Activated CD4-positive, alpha-beta T cell treated with anti-CD3 and anti-CD28 coated beads, Interleukin-2, amount 10 ng/mL, durations not matched to agents 24 days and 14 days (primary cell): ENCODE measurements at regions not wholly inside any gene's neighbourhood (a gene's known extent, or its start where the extent isn't known, plus 50 kb on each side); places are given as distances from the start of the nearest gene placed in this dataset.
"Not testable (repeated sequence)": the region's sequence is repeated elsewhere in the genome, so short reads cannot be mapped to it uniquely, and the experiment has no call there.

ENCODE experiments used
- DNase-seq: peaks from one replicate; pipeline ENCODE4 v3.0.0; 2022
- H3K27ac Mint-ChIP-seq: one replicate; pipeline ENCODE4 v1.8.0; 2022; ENCODE audit warnings: mild to moderate bottlenecking, mixed read lengths
- H3K27me3 Mint-ChIP-seq: one replicate; pipeline ENCODE4 v1.8.0; 2022; ENCODE audit warnings: mixed read lengths
- H3K36me3 Mint-ChIP-seq: one replicate; pipeline ENCODE4 v1.8.0; 2022; ENCODE audit warnings: low read depth, mild to moderate bottlenecking, mixed read lengths
- H3K4me1 Mint-ChIP-seq: one replicate; pipeline ENCODE4 v1.8.0; 2021; ENCODE audit warnings: mixed read lengths
- H3K4me3 Mint-ChIP-seq: one replicate; pipeline ENCODE4 v1.8.0; 2022; ENCODE audit warnings: mild to moderate bottlenecking, moderate library complexity, mixed read lengths
- H3K9me3 Mint-ChIP-seq: one replicate; pipeline ENCODE4 v1.8.0; 2021; ENCODE audit warnings: mixed read lengths
- intact Hi-C: fragments of 100-400 bp; cut with micrococcal nuclease; formaldehyde crosslinking; loops from one replicate; pipeline ENCODE4 v1.15.1; 2023

- H3K4me1 Mint-ChIP-seq: no peaks in the 10 kb centered on the region
- H3K27me3 Mint-ChIP-seq: peaks cover 9% of the 10 kb centered on the region
- no peak for DNase-seq
- no peaks in the 10 kb centered on the region for H3K36me3 Mint-ChIP-seq
- no peaks in the 10 kb centered on the region for H3K9me3 Mint-ChIP-seq
- H3K4me3 Mint-ChIP-seq: no peak overlapping the region
- intact Hi-C loops: no loop called here
- no peak overlapping the region for H3K27ac Mint-ChIP-seq
Observed at GRCh38 chr6:6970851-6971250, 136.9 kb upstream of the RREB1 start.

GRCh38 chr6:6971369-6971768, 136.4 kb upstream of the RREB1 start:
- DNase-seq: no peak
- Mint-ChIP-seq H3K4me3 (no peak overlapping the region), H3K9me3 (no peaks in the 10 kb centered on the region), H3K27me3 (peaks cover 8% of the 10 kb centered on the region), H3K36me3 (no peaks in the 10 kb centered on the region), H3K27ac (no peak overlapping the region), H3K4me1 (no peaks in the 10 kb centered on the region)
- intact Hi-C loops: no loop called here

- Mint-ChIP-seq H3K4me1 (no peaks in the 10 kb centered on the region), H3K36me3 (no peaks in the 10 kb centered on the region), H3K27me3 (no peaks in the 10 kb centered on the region), H3K4me3 (no peak overlapping the region), H3K27ac (no peak overlapping the region), H3K9me3 (no peaks in the 10 kb centered on the region)
- DNase-seq: no peak
- intact Hi-C loops: no loop called here
Observed at GRCh38 chr6:6972456-6972855, 135.3 kb upstream of the RREB1 start.

GRCh38 chr6:6973721-6974120, 134.0 kb upstream of the RREB1 start:
- intact Hi-C loops: no loop called here
- H3K36me3 Mint-ChIP-seq: no peaks in the 10 kb centered on the region
- H3K9me3 Mint-ChIP-seq: no peaks in the 10 kb centered on the region
- no peaks in the 10 kb centered on the region for H3K4me1 Mint-ChIP-seq
- H3K27ac Mint-ChIP-seq: no peak overlapping the region
- DNase-seq: no peak
- peaks cover 2% of the 10 kb centered on the region for H3K27me3 Mint-ChIP-seq
- no peak overlapping the region for H3K4me3 Mint-ChIP-seq

GRCh38 chr6:6975459-6976111, 132.2 kb upstream of the RREB1 start:
- H3K9me3 Mint-ChIP-seq: no peaks in the 10 kb centered on the region
- no peaks in the 10 kb centered on the region for H3K36me3 Mint-ChIP-seq
- H3K4me3 Mint-ChIP-seq: no peak overlapping the region
- peaks cover 5% of the 10 kb centered on the region for H3K27me3 Mint-ChIP-seq
- intact Hi-C loops: no loop called here
- H3K4me1 Mint-ChIP-seq: no peaks in the 10 kb centered on the region
- H3K27ac Mint-ChIP-seq: no peak overlapping the region
- DNase-seq: no peak

- no peak overlapping the region for H3K27ac Mint-ChIP-seq
- no peaks in the 10 kb centered on the region for H3K4me1 Mint-ChIP-seq
- H3K4me3 Mint-ChIP-seq: no peak overlapping the region
- no peaks in the 10 kb centered on the region for H3K9me3 Mint-ChIP-seq
- intact Hi-C loops: no loop called here
- DNase-seq: no peak
- H3K27me3 Mint-ChIP-seq: peaks cover 5% of the 10 kb centered on the region
- H3K36me3 Mint-ChIP-seq: no peaks in the 10 kb centered on the region
Observed at GRCh38 chr6:6976193-6976592, 131.6 kb upstream of the RREB1 start.

GRCh38 chr6:6978731-6979130, 129.0 kb upstream of the RREB1 start:
- DNase-seq: no peak
- Mint-ChIP-seq H3K9me3 (no peaks in the 10 kb centered on the region), H3K4me3 (no peak overlapping the region), H3K4me1 (no peaks in the 10 kb centered on the region), H3K27ac (no peak overlapping the region), H3K27me3 (peaks cover 5% of the 10 kb centered on the region), H3K36me3 (no peaks in the 10 kb centered on the region)
- intact Hi-C loops: no loop called here

- H3K4me1 Mint-ChIP-seq: no peaks in the 10 kb centered on the region
- no peaks in the 10 kb centered on the region for H3K9me3 Mint-ChIP-seq
- intact Hi-C loops: no loop called here
- H3K27ac Mint-ChIP-seq: no peak overlapping the region
- H3K27me3 Mint-ChIP-seq: peaks cover 12% of the 10 kb centered on the region
- no peak for DNase-seq
- H3K4me3 Mint-ChIP-seq: no peak overlapping the region
- no peaks in the 10 kb centered on the region for H3K36me3 Mint-ChIP-seq
Observed at GRCh38 chr6:6980999-6981597, 126.7 kb upstream of the RREB1 start.

GRCh38 chr6:6981681-6982322, 126.0 kb upstream of the RREB1 start:
- Mint-ChIP-seq H3K27me3 (peaks cover 12% of the 10 kb centered on the region), H3K4me3 (no peak overlapping the region), H3K27ac (no peak overlapping the region)

GRCh38 chr6:6982663-6983062, 125.1 kb upstream of the RREB1 start:
- intact Hi-C loops: no loop called here
- Mint-ChIP-seq H3K27ac (no peak overlapping the region), H3K36me3 (no peaks in the 10 kb centered on the region)

More at GRCh38 chr6:6981681-6982322, 126.0 kb upstream of the RREB1 start:
- no peak for DNase-seq
- intact Hi-C loops: no loop called here
- no peaks in the 10 kb centered on the region for H3K9me3 Mint-ChIP-seq
- H3K4me1 Mint-ChIP-seq: no peaks in the 10 kb centered on the region
- H3K36me3 Mint-ChIP-seq: no peaks in the 10 kb centered on the region

GRCh38 chr6:6984585-6985366, 123.0 kb upstream of the RREB1 start:
- no peak overlapping the region for H3K4me3 Mint-ChIP-seq
- H3K27me3 Mint-ChIP-seq: peaks cover 11% of the 10 kb centered on the region
- H3K36me3 Mint-ChIP-seq: no peaks in the 10 kb centered on the region
- no peak for DNase-seq
- H3K4me1 Mint-ChIP-seq: no peaks in the 10 kb centered on the region
- H3K9me3 Mint-ChIP-seq: no peaks in the 10 kb centered on the region
- H3K27ac Mint-ChIP-seq: no peak overlapping the region
- intact Hi-C loops: no loop called here

More at GRCh38 chr6:6982663-6983062, 125.1 kb upstream of the RREB1 start:
- DNase-seq: no peak
- Mint-ChIP-seq H3K9me3 (no peaks in the 10 kb centered on the region), H3K4me1 (no peaks in the 10 kb centered on the region), H3K27me3 (peaks cover 12% of the 10 kb centered on the region), H3K4me3 (no peak overlapping the region)

GRCh38 chr6:6986344-6986743, 121.4 kb upstream of the RREB1 start:
- H3K9me3 Mint-ChIP-seq: no peaks in the 10 kb centered on the region
- H3K27me3 Mint-ChIP-seq: peaks cover 9% of the 10 kb centered on the region
- no peak overlapping the region for H3K27ac Mint-ChIP-seq
- no peak for DNase-seq
- no peaks in the 10 kb centered on the region for H3K4me1 Mint-ChIP-seq
- no peaks in the 10 kb centered on the region for H3K36me3 Mint-ChIP-seq
- H3K4me3 Mint-ChIP-seq: no peak overlapping the region
- intact Hi-C loops: no loop called here

- peaks cover 9% of the 10 kb centered on the region for H3K27me3 Mint-ChIP-seq
- intact Hi-C loops: no loop called here
Observed at GRCh38 chr6:6987749-6988148, 120.0 kb upstream of the RREB1 start.

GRCh38 chr6:6990059-6990458, 117.7 kb upstream of the RREB1 start:
- H3K36me3 Mint-ChIP-seq, H3K4me1 Mint-ChIP-seq, H3K27me3 Mint-ChIP-seq, H3K9me3 Mint-ChIP-seq, DNase-seq, intact Hi-C loops, H3K27ac Mint-ChIP-seq, H3K4me3 Mint-ChIP-seq: not testable (repeated sequence)

More at GRCh38 chr6:6987749-6988148, 120.0 kb upstream of the RREB1 start:
- no peaks in the 10 kb centered on the region for H3K9me3 Mint-ChIP-seq
- no peak overlapping the region for H3K27ac Mint-ChIP-seq
- H3K4me3 Mint-ChIP-seq: no peak overlapping the region
- no peaks in the 10 kb centered on the region for H3K4me1 Mint-ChIP-seq
- no peaks in the 10 kb centered on the region for H3K36me3 Mint-ChIP-seq
- no peak for DNase-seq
